Neural crest cell (in vitro differentiated cells): ENCODE measurements at regions not wholly inside any gene's neighbourhood (a gene's known extent, or its start where the extent isn't known, plus 50 kb on each side); places are given as distances from the start of the nearest gene placed in this dataset.
"Not testable (repeated sequence)": the region's sequence is repeated elsewhere in the genome, so short reads cannot be mapped to it uniquely, and the experiment has no call there.

Experiments used
- DNase-seq: peaks from one replicate; pipeline ENCODE4 v3.0.0; 2021; ENCODE audit warnings: low read depth, mixed read lengths, low spot score
- H3K27ac Mint-ChIP-seq: one replicate; pipeline ENCODE4 v1.8.0; 2021; ENCODE audit warnings: mild to moderate bottlenecking, mixed read lengths; ENCODE audit not compliant: unreplicated experiment
- H3K27me3 Mint-ChIP-seq: 2 replicates; pipeline ENCODE4 v1.8.0; 2021; ENCODE audit warnings: low read depth, mild to moderate bottlenecking, mixed read lengths
- H3K36me3 Mint-ChIP-seq: 2 replicates; pipeline ENCODE4 v1.8.0; 2021; ENCODE audit warnings: low read depth, mild to moderate bottlenecking, mixed read lengths
- H3K4me1 Mint-ChIP-seq: 2 replicates; pipeline ENCODE4 v1.8.0; 2021; ENCODE audit warnings: mixed read lengths
- H3K4me3 Mint-ChIP-seq: one replicate; pipeline ENCODE4 v1.8.0; 2021; ENCODE audit warnings: mild to moderate bottlenecking, mixed read lengths
- H3K9me3 Mint-ChIP-seq: 2 replicates; pipeline ENCODE4 v1.8.0; 2021; ENCODE audit warnings: mixed read lengths
- TF ChIP-seq, protein P1 (sequence below): fragments of 200-600 bp; sonication (generic); conservative IDR thresholded peaks from 2 replicates; pipeline ENCODE4 v1.5.0; 2021; ENCODE audit warnings: antibody characterized with exemption, mild to moderate bottlenecking

DNA sequence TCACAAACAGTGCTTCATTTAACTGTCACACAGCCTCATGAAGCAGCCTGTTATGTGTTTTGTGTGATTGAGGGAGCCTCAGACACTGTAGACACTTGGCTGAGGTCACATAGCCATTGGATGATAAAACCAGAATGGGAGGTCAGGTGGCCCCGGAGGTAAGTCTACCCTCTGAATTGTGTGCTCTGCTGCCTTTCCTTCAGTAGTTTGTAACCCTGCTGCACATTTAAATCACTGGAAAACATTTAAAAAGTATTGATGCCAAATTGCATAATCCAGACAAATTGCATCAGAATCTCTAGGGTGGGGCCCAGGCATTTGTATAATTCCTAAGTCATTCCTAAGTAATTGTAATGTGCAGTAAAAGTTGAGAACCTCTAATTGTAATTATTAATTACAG is 85.2 kb upstream of the ECI2 start:
- peaks cover 29% of the 10 kb centered on the region for H3K9me3 Mint-ChIP-seq
- no peak overlapping the region for H3K27ac Mint-ChIP-seq

DNA sequence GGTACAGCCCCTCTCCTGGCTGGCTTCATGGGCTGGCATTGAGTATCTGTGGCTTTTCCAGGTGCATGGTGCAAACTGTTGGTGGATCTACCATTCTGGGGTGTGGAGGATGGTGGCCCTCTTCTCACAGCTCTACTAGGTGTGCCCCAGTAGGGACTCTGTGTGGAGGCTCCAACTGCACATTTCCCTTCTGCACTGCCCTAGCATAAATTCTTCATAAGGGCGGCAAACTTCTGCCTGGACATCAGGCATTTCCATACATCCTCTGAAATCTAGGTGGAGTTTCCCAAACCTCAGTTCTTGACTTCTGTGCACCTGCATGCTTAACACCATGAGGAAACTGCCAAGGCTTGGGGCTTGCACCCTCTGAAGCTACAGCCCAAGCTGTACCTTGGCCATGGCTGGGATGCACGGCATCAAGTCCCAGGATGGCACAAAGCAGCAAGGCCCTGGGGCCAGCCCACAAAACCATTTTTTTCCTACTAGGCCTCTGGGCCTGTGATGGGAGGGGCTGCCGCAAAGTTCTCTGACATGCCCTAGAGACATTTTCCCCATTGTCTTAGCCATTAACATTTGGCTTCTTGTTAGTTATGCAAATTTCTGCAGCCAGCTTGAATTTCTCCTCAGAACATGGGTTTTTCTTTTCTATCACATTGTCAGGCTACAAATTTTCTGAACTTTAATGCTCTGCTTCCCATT is 83.4 kb upstream of the ECI2 start:
- H3K27me3 Mint-ChIP-seq, H3K4me3 Mint-ChIP-seq, DNase-seq, H3K4me1 Mint-ChIP-seq: not testable (repeated sequence)
- peak overlapping the region; percentile 6 for H3K27ac Mint-ChIP-seq
- H3K36me3 Mint-ChIP-seq: peaks cover 16% of the 10 kb centered on the region
- H3K9me3 Mint-ChIP-seq: peaks cover 37% of the 10 kb centered on the region

More for the DNA sequence above, 85.2 kb upstream of the ECI2 start:
- no peaks in the 10 kb centered on the region for H3K27me3 Mint-ChIP-seq
- peaks cover under 1% of the 10 kb centered on the region for H3K4me1 Mint-ChIP-seq
- H3K4me3 Mint-ChIP-seq: no peak overlapping the region
- no peak for DNase-seq
- TF ChIP-seq, protein P1, sequence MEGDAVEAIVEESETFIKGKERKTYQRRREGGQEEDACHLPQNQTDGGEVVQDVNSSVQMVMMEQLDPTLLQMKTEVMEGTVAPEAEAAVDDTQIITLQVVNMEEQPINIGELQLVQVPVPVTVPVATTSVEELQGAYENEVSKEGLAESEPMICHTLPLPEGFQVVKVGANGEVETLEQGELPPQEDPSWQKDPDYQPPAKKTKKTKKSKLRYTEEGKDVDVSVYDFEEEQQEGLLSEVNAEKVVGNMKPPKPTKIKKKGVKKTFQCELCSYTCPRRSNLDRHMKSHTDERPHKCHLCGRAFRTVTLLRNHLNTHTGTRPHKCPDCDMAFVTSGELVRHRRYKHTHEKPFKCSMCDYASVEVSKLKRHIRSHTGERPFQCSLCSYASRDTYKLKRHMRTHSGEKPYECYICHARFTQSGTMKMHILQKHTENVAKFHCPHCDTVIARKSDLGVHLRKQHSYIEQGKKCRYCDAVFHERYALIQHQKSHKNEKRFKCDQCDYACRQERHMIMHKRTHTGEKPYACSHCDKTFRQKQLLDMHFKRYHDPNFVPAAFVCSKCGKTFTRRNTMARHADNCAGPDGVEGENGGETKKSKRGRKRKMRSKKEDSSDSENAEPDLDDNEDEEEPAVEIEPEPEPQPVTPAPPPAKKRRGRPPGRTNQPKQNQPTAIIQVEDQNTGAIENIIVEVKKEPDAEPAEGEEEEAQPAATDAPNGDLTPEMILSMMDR: no peak
- H3K36me3 Mint-ChIP-seq: peaks cover 10% of the 10 kb centered on the region

GRCh38 chr6:4212588-4212987 is 77.2 kb upstream of the ECI2 start:
- Mint-ChIP-seq H3K9me3 (peaks cover 33% of the 10 kb centered on the region), H3K27ac (no peak overlapping the region), H3K36me3 (peaks cover 18% of the 10 kb centered on the region), H3K4me1 (peaks cover 11% of the 10 kb centered on the region), H3K27me3 (no peaks in the 10 kb centered on the region), H3K4me3 (no peak overlapping the region)
- TF ChIP-seq, protein P1: no peak
- DNase-seq: no peak

- TF ChIP-seq, protein P1: peak; percentile 71
- DNase-seq: peak; percentile 58
- peaks cover 11% of the 10 kb centered on the region for H3K4me1 Mint-ChIP-seq
- no peaks in the 10 kb centered on the region for H3K27me3 Mint-ChIP-seq
- H3K4me3 Mint-ChIP-seq: no peak overlapping the region
- peaks cover 26% of the 10 kb centered on the region for H3K9me3 Mint-ChIP-seq
- H3K27ac Mint-ChIP-seq: no peak overlapping the region
- H3K36me3 Mint-ChIP-seq: peaks cover 18% of the 10 kb centered on the region
These were observed 75.4 kb upstream of the ECI2 start for GRCh38 chr6:4210629-4211419.

DNA sequence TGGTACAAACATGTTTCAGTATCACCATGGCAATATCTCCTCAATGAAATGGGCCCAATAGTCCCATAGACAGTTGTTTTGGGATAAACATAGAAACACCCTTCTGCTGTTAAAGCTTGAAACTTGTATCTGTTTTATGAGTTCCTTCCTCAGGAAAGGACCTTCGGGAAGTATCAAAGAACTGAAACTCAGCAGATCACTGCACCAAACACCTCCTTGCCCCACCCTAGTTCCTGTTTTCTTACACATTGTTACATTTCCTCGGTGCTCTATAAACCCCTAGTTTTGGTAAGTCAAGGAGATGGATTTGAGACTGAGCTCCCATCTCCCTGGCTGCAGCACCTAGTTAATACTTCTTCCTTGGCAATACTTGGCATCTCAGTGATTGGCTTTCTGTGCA is 73.8 kb upstream of the ECI2 start:
- Mint-ChIP-seq H3K36me3 (peaks cover 13% of the 10 kb centered on the region), H3K4me1 (peaks cover 11% of the 10 kb centered on the region), H3K4me3 (no peak overlapping the region), H3K27ac (no peak overlapping the region), H3K27me3 (no peaks in the 10 kb centered on the region), H3K9me3 (peaks cover 25% of the 10 kb centered on the region)
- DNase-seq: no peak
- TF ChIP-seq, protein P1: no peak

- DNase-seq: no peak
- Mint-ChIP-seq H3K4me1 (peaks cover 11% of the 10 kb centered on the region), H3K27me3 (no peaks in the 10 kb centered on the region), H3K36me3 (peaks cover 13% of the 10 kb centered on the region), H3K9me3 (peaks cover 24% of the 10 kb centered on the region), H3K27ac (peak overlapping the region; percentile 57), H3K4me3 (no peak overlapping the region)
- TF ChIP-seq, protein P1: no peak
These were observed 72.8 kb upstream of the ECI2 start for GRCh38 chr6:4208158-4208557.

- H3K27ac Mint-ChIP-seq, H3K36me3 Mint-ChIP-seq, DNase-seq, H3K4me1 Mint-ChIP-seq, H3K27me3 Mint-ChIP-seq, H3K4me3 Mint-ChIP-seq: not testable (repeated sequence)
- peaks cover 23% of the 10 kb centered on the region for H3K9me3 Mint-ChIP-seq
These were observed 68.5 kb upstream of the ECI2 start for GRCh38 chr6:4203642-4204417.
